GM12875 (cell line): ENCODE measurements at regions not wholly inside any gene's neighbourhood (a gene's known extent, or its start where the extent isn't known, plus 50 kb on each side); places are given as distances from the start of the nearest gene placed in this dataset.

Source experiments
- H3K4me3 ChIP-seq: one replicate; pipeline ENCODE4 v1.5.1; 2011; ENCODE audit warnings: low read depth, low read length, control low read depth
- TF ChIP-seq, protein P1 (sequence below): IDR thresholded peaks from 2 replicates; pipeline ENCODE4 v1.5.1; 2011; ENCODE audit warnings: low read depth, mild to moderate bottlenecking, control low read depth, inconsistent platforms, low read length, moderate library complexity, borderline replicate concordance; ENCODE audit not compliant: insufficient read depth

DNA sequence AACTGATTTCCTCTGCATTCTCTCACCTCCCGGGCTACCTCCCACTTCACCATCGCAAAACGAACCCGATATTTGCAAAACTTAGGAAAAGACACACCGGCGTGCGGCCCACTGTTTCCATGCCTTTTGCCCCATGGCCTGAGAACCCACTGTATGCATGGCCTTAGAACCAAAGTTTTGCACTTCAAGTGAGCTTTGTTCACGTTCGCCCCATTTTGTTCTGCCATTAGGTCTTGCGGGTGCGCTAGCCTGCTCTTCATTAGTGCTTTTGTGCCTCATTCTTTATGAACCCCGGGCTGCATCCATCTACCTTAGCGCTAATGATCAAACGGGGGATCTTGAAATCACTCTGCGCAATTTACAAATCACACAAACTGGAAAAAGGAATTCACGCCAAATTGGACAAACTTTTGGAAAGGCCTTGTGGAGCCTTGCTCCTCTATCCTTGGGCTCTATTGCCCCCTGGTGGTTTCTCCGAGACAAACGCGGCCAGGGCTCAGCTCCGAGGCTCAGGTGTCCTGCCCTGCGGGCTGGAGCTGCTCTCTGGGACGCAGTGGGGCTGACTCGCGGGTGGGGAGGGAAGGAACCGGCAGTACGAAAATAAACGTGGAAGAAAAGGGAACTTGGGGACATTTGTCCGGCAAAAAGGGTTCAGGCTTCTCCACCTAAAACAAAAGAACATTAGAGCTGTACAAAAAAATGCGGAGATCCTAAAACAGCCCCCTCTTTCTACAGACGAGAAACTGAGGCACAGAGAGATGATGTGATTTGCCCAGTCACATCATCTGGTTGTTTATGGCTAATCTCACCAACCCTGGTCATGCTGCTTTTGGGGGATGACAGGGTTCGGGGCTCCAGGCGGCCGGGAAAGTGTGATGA, 300.4 kb upstream of the NFE2L3 start:
- no peak overlapping the region for H3K4me3 ChIP-seq
- TF ChIP-seq, protein P1, sequence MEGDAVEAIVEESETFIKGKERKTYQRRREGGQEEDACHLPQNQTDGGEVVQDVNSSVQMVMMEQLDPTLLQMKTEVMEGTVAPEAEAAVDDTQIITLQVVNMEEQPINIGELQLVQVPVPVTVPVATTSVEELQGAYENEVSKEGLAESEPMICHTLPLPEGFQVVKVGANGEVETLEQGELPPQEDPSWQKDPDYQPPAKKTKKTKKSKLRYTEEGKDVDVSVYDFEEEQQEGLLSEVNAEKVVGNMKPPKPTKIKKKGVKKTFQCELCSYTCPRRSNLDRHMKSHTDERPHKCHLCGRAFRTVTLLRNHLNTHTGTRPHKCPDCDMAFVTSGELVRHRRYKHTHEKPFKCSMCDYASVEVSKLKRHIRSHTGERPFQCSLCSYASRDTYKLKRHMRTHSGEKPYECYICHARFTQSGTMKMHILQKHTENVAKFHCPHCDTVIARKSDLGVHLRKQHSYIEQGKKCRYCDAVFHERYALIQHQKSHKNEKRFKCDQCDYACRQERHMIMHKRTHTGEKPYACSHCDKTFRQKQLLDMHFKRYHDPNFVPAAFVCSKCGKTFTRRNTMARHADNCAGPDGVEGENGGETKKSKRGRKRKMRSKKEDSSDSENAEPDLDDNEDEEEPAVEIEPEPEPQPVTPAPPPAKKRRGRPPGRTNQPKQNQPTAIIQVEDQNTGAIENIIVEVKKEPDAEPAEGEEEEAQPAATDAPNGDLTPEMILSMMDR, result peak; percentile 81

DNA sequence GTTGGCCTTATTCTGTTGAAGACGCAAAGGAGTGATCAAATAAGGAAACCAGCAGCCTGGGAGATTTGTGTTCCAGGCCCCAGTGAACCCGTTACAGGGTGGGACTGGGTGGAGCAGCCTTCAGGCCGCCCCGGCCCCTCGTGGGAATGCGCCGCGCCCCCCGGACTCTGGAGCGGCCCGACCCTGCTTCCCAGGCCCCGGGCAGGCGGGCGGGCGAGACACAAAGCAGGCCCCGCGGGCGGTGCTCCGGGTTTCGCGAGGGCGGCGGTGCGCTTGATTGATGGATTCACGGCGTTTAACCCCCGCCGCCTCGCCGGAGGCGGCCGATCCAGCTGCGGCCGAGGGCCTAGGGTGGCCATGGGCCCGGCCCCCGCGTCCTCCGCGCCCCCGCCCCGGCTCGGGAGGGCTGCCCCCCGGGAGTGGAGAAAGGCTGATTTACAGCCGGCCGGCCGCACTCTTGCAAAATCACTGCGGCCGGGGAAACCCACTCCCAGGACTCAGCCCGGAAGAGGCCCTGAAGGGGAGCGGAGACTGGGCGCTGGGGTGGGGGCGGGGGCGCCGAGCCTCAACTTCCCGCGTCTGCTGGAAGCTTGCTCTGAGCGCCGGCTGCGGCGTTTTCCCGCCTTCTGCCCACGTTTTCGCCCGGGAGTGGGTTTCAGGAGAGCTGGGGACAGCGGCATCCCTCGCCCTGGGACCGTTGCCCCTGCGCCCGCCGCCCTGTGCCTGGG, 299.6 kb upstream of the NFE2L3 start:
- TF ChIP-seq, protein P1, result no peak
- peak overlapping the region; percentile 21 for H3K4me3 ChIP-seq

DNA sequence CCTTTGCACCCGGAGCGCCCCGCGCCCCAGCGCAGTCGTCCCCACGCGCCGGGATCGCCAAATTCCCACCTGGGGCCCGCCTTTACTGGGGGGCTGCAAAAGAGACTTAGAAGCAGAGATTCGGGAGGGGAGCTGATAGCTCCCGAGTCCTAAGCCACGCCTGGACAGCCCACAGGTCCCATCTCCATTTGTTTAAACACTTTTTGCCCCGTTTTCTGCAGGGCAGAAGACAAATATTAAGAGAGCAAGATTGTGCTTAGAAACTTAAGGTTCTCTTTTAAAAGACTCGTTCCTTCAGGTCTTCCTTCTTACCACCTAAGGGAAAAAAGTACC, 299.1 kb upstream of the NFE2L3 start:
- no peak overlapping the region for H3K4me3 ChIP-seq
- TF ChIP-seq, protein P1, result no peak

DNA sequence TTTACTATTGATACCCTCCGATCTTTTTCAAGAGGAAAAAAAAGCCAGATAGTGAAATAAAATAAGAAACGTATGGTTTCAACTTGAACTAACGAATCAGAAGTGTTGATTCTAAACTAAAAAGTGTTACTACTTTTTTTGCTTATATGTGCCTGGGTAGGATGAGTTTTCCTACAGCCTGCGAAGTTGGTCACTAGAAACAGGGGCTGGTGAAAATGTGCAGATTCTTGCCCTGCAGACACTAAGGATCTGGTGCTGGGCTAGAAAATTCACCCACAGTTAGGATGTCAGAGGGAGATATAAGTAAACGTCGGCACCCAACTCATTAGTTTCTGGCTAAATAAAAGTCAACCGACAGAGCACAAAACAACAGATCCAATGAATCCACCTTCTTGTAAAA, 298.7 kb upstream of the NFE2L3 start:
- no peak overlapping the region for H3K4me3 ChIP-seq
- TF ChIP-seq, protein P1, result no peak

DNA sequence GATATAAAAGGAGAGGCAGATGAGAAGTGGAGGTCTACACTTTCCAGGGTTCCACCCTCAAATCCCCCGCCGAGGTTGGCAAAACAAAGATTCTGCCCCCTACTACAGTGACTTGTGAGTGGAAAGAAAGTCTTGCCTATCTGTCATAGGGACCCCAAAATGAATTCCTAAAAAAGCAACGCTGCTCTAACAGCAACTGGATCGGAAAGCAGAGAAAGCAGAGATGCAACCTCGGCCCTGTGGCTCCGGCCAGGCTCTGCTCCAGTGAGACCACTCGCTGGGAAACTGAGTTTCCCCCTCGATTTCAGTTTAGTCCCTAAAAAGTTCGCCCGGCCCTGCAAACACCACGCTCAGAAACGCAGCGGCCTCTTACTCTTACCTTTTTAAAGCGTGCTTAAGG, 297.9 kb upstream of the NFE2L3 start:
- no peak overlapping the region for H3K4me3 ChIP-seq
- TF ChIP-seq, protein P1, result no peak

DNA sequence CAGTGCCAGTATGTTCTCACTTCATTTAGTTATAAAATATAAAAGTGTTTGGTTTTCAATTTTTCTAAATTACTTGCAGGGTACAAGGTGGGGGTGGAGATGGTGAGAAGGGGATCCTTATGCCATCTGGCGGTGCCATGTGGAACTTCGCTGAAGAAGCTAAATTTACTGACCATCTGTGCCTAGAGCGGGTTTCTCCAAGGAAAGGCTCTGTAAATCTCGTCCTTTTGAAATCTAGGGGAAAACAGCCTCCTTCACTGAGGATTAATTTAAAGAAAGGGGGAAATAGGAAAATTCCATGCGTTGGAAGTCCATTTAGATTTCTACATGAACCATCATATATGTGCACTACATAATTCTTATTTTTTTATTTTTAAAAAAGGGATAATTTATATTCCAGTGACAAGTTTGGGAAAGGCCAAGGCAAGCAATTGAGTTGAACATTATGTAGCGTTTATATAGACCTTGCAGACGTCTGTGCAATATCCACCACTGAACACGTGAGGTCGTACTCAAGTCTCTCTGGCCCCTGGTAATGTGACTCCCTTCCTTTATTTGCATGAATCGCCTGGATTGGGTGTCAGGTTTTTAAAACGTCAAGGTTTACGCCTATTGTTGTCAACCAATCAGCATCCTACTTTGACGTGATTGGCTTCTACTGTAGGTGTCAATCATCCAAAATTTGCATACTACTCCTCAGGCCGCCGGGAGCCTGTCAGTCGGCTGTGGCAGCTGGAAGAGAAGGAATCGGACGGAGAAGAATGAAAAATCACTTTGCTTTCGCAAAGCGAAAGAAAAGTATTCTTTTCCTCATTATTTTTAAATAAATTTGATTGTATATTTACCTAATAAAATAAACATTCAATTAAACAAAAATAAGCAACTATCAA, 297.1 kb upstream of the NFE2L3 start:
- TF ChIP-seq, protein P1, result peak; percentile 65
- H3K4me3 ChIP-seq, result no peak overlapping the region
